A673 (cell line): ENCODE measurements at regions not wholly inside any gene's neighbourhood (a gene's known extent, or its start where the extent isn't known, plus 50 kb on each side); places are given as distances from the start of the nearest gene placed in this dataset.

ENCODE experiments used
- CTCF ChIP-seq: fragments of 300-800, 200-600 bp; sonication (generic); conservative IDR thresholded peaks from 2 replicates; pipeline ENCODE4 v1.5.1; 2017; ENCODE audit warnings: low read depth, mild to moderate bottlenecking, antibody characterized with exemption, low read length, moderate library complexity, mixed read lengths
- EZH2 ChIP-seq: fragments of 200-600 bp; sonication (generic); IDR thresholded peaks from 2 replicates; pipeline ENCODE4 v1.6.1; 2017; ENCODE audit warnings: borderline replicate concordance, low read depth, mild to moderate bottlenecking, mixed read lengths, antibody characterized with exemption, low read length; ENCODE audit not compliant: poor library complexity, severe bottlenecking

DNA sequence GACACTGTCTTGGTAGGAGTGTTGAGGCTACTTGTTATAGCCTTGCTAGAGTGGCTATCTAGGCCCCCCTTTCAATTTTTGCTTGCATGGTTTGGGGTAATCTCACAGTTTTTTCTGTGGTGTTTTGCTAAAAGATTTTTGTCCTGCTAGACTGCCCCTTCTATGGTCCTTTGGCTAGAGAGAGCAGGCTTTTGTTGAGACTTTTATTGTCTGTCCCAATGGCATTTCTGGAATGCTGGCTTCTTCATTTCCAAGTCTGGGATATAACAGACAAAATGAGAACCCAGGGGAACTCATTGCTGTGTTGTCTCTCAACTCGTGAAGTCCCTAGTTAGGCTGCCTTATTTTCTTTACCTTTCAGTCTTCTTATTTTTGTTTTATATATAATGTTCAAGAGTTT, 160.2 kb upstream of the ZC4H2 start:
- TF ChIP-seq CTCF (no peak), EZH2 (no peak)
